Right atrium auricular region (tissue), 2 donors: ENCODE measurements at regions not wholly inside any gene's neighbourhood (a gene's known extent, or its start where the extent isn't known, plus 50 kb on each side); places are given as distances from the start of the nearest gene placed in this dataset.

Experiments
- DNase-seq: peaks from one replicate; pipeline ENCODE4 v3.0.0-alpha.2; 2019; ENCODE audit warnings: low spot score
- H3K27ac ChIP-seq, 2 donors: fragments of 200-600 bp; sonication (generic); 1 replicate in 1 of 2; 2 replicates in 1 of 2; pipeline ENCODE4 v1.5.1; 2016 to 2019
- H3K27me3 ChIP-seq, 2 donors: fragments of 200-600 bp; sonication (generic); one replicate each; pipeline versions ENCODE4 v1.5.1 to v1.6.0; 2017 to 2019
- H3K36me3 ChIP-seq: fragments of 200-600 bp; sonication (generic); one replicate; pipeline ENCODE4 v1.5.1; 2016
- H3K4me1 ChIP-seq, 2 donors: fragments of 200-600 bp; sonication (generic); one replicate each; pipeline versions ENCODE4 v1.5.1 to v1.6.0; 2017 to 2019
- H3K4me3 ChIP-seq, 2 donors: fragments of 200-600 bp; sonication (generic); 1 replicate in 1 of 2; 2 replicates in 1 of 2; pipeline ENCODE4 v1.5.1; 2017 to 2019; ENCODE audit warnings: mild to moderate bottlenecking in 1 of 2, moderate library complexity in 1 of 2
- H3K9me3 ChIP-seq, 2 donors: fragments of 200-600 bp; sonication (generic); one replicate each; pipeline ENCODE4 v1.5.1; 2019
- CTCF ChIP-seq, 2 donors: fragments of 200-600 bp; sonication (generic); IDR thresholded peaks; one replicate each; pipeline ENCODE4 v1.5.1; 2019; ENCODE audit warnings: antibody characterized with exemption in 2 of 2

GRCh38 chr2:181172676-181173075 lies 192.3 kb downstream of the UBE2E3 start:
- no peak for TF ChIP-seq CTCF (IDR thresholded peaks at IDR 0.05)
- no peaks in the 10 kb centered on the region for H3K4me1 ChIP-seq
- H3K27me3 ChIP-seq, result no peaks in the 10 kb centered on the region
- H3K9me3 ChIP-seq, result no peaks in the 10 kb centered on the region
- H3K27ac ChIP-seq, result no peak overlapping the region
- H3K36me3 ChIP-seq, result no peaks in the 10 kb centered on the region
- no peak overlapping the region for H3K4me3 ChIP-seq
- DNase-seq, result no peak

DNA sequence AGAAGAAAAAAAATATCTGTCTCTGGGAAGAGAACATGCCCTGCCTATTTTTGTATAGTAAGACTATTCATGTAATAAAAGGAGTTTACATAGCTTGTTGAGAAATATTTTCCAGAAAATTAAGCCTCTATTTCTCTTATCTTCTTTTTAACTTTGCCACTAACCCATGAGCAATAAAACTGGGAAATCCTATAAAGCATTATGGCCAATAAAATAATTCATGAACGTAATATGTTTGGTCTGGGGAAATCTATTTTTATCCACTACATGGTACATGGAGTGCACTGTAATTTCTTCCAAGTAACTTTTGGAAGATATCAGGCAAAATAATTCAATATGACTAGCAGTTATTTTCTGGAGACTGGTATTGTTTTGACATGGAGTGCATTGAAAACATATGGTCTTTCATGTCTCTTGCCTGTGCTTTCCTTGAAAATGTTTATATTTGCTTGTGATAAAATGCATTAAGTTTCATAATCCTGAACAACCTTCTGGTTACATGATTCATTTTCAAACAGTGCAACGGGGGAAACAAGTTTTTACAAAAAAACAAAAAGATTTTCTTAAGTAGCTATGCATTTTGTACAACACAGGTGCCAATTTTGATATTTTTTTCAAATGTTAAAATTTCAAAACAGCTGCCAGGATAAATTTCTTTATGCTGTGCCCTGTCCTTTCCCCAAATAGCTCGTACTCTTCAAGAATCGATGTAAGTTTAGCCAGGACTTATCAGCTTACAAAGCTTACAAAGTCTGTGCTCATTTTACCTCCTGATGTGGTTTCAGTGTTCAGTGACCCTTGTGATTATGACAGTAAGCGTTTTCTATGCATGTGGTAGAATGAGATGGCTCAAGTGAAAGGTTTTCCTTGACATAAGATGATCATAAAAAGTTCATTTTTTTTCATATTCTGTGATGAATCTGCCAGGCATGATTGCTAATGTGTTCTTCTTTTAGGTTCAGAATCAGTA lies 194.5 kb downstream of the UBE2E3 start:
- no peaks in the 10 kb centered on the region for H3K9me3 ChIP-seq
- no peak overlapping the region for H3K27ac ChIP-seq
- H3K36me3 ChIP-seq, result no peaks in the 10 kb centered on the region
- no peak overlapping the region for H3K4me3 ChIP-seq
- DNase-seq, result no peak
- H3K27me3 ChIP-seq, result no peaks in the 10 kb centered on the region
- TF ChIP-seq CTCF (IDR thresholded peaks at IDR 0.05), result no peak
- H3K4me1 ChIP-seq, result no peaks in the 10 kb centered on the region

DNA sequence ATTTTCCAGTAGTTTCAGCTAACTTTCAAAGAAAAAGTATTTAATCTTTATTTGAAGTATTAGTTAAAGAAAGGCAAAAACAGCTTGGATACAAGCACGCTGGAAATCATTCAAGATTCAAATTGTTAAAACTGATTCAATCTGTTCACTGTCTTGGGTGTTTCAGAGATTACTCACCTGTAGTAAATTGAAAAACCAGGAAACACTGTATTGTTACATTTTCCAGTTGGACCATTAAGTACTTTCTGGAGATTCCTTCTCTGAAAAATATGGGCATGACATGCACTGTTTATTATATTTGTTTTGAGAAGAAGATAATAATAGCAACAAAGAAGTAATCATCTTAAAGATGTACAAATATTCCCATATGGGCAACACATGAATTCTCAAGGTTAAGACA lies 196.1 kb downstream of the UBE2E3 start:
- no peak for DNase-seq
- H3K27me3 ChIP-seq, result no peaks in the 10 kb centered on the region
- H3K4me3 ChIP-seq, result no peak overlapping the region
- H3K27ac ChIP-seq, result no peak overlapping the region
- no peaks in the 10 kb centered on the region for H3K4me1 ChIP-seq
- H3K9me3 ChIP-seq, result no peaks in the 10 kb centered on the region
- no peaks in the 10 kb centered on the region for H3K36me3 ChIP-seq
- TF ChIP-seq CTCF (IDR thresholded peaks at IDR 0.05), result no peak

- H3K27ac ChIP-seq, result no peak overlapping the region
- no peaks in the 10 kb centered on the region for H3K27me3 ChIP-seq
- no peaks in the 10 kb centered on the region for H3K9me3 ChIP-seq
- TF ChIP-seq CTCF (IDR thresholded peaks at IDR 0.05), result no peak
- DNase-seq, result no peak
- H3K36me3 ChIP-seq, result no peaks in the 10 kb centered on the region
- H3K4me3 ChIP-seq, result no peak overlapping the region
- H3K4me1 ChIP-seq, result no peaks in the 10 kb centered on the region
Measured at GRCh38 chr2:181177376-181177775, 197.0 kb downstream of the UBE2E3 start.

GRCh38 chr2:181178130-181178529 lies 197.7 kb downstream of the UBE2E3 start:
- H3K4me3 ChIP-seq, result no peak overlapping the region
- H3K27me3 ChIP-seq, result no peaks in the 10 kb centered on the region
- no peaks in the 10 kb centered on the region for H3K9me3 ChIP-seq
- no peak for DNase-seq
- no peaks in the 10 kb centered on the region for H3K36me3 ChIP-seq
- H3K27ac ChIP-seq, result no peak overlapping the region
- no peak for TF ChIP-seq CTCF (IDR thresholded peaks at IDR 0.05)
- no peaks in the 10 kb centered on the region for H3K4me1 ChIP-seq
